Activated CD8-positive, alpha-beta memory T cell treated with anti-CD3 and anti-CD28 coated beads for 36 hours (primary cell): ENCODE measurements at regions not wholly inside any gene's neighbourhood (a gene's known extent, or its start where the extent isn't known, plus 50 kb on each side); places are given as distances from the start of the nearest gene placed in this dataset.

Experiments
- CTCF ChIA-PET: fragments of 350-600 bp; sonication (Branson Sonifier 250); formaldehyde crosslinking; loops from one replicate; lab custom pipeline; 2021; ENCODE audit warnings: antibody characterized with exemption; lab: Charles Lee
- POLR2A ChIA-PET: fragments of 350-600 bp; sonication (Branson Sonifier 250); formaldehyde crosslinking; loops from one replicate; lab custom pipeline; 2021; ENCODE audit warnings: antibody characterized with exemption; lab: Charles Lee

DNA sequence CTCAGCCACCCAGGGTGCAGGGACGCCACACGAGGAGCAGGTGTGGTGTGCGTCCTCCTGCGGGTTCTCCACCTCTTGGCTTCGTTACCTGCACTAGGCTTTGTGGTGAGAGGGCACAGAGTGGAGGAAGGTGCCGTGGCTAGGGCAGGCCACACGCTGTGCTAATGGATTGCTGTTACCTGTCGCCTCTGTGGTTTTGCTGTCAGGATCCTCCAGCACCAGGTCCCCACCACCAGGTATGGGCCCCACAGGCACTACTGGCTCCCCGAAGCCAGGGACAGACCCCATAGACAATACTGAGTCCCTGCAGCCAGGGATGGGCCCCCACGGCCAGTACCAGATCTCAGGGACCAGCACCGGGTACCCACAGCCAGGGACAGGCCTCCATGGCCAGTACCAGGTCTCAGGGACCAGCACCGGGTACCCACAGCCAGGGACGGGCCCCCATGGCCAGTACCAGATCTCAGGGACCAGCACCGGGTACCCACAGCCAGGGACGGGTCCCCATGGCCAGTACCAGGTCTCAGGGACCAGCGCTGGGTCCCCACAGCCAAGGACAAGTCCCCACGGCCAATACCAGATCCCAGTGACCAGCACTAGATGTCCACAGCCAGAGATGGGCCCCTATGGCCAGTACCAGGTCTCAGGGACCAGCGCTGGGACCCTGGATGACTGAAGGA lies 315.6 kb downstream of the SEC14L1 start:
- POLR2A ChIA-PET: interaction anchor here (0.9 to 1.2 kb wide), 2 partner anchors 9 to 11 kb away, joined by 3 to 5 read pairs; no protein-coding TSS in a partner anchor
- CTCF ChIA-PET: interaction anchor here (0.8 to 1.2 kb wide), 3 partner anchors 9 to 56 kb away, joined by 3 read pairs; no protein-coding TSS in a partner anchor

DNA sequence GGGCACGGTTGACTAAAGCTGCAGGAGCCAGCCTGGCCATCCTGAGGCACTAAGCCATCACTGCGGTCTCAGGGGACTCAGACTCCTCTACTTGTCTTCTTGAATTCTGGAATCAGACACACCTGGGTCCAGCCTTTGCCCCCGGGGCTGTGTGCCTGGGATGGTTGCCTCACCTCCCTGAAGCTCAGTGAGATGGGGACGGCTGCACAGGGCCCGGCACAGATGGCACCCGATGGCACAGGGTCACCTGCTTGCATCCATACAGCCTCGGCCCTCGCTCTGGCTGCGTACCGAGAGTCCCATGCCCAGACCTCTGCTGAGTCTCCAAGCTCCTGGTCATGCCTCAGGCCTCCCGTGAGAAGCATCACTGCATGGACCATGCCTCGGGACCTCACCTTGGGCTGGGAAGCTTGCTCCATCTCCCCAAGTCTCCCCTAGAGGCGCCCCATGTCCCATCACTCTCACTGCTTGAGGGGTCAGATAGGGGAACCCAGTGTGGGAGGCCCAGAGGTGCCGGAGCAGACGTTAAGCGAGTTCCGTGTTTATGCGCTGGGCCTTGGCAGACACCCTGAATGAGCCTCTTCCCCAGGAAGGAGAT lies 316.3 kb downstream of the SEC14L1 start:
- POLR2A ChIA-PET: interaction anchor here (0.9 to 1.2 kb wide), 2 partner anchors 8 to 12 kb away, joined by 3 to 5 read pairs; no protein-coding TSS in a partner anchor
- CTCF ChIA-PET: interaction anchor here (0.8 to 1.2 kb wide), 4 partner anchors 10 to 56 kb away, joined by 3 read pairs; no protein-coding TSS in a partner anchor

- ChIA-PET CTCF (interaction anchor here (0.6 to 1.2 kb wide), 7 partner anchors 10 to 37 kb away, joined by 3 to 5 read pairs (median 3); no protein-coding TSS in a partner anchor), POLR2A (interaction anchor here (1.0 to 1.6 kb wide), 4 partner anchors 13 to 28 kb away, joined by 3 to 5 read pairs (median 4); no protein-coding TSS in a partner anchor)
Measured at GRCh38 chr17:77457572-77458201, 316.9 kb downstream of the SEC14L1 start.

GRCh38 chr17:77458202-77459017 lies 317.6 kb downstream of the SEC14L1 start:
- POLR2A ChIA-PET: interaction anchor here (0.5 to 6.7 kb wide), 7 partner anchors 13 to 112 kb away, joined by 3 to 61 read pairs (median 4); no protein-coding TSS in a partner anchor
- CTCF ChIA-PET: interaction anchor here (0.6 to 3.6 kb wide), 7 partner anchors 14 to 37 kb away, joined by 3 to 19 read pairs (median 4); no protein-coding TSS in a partner anchor

DNA sequence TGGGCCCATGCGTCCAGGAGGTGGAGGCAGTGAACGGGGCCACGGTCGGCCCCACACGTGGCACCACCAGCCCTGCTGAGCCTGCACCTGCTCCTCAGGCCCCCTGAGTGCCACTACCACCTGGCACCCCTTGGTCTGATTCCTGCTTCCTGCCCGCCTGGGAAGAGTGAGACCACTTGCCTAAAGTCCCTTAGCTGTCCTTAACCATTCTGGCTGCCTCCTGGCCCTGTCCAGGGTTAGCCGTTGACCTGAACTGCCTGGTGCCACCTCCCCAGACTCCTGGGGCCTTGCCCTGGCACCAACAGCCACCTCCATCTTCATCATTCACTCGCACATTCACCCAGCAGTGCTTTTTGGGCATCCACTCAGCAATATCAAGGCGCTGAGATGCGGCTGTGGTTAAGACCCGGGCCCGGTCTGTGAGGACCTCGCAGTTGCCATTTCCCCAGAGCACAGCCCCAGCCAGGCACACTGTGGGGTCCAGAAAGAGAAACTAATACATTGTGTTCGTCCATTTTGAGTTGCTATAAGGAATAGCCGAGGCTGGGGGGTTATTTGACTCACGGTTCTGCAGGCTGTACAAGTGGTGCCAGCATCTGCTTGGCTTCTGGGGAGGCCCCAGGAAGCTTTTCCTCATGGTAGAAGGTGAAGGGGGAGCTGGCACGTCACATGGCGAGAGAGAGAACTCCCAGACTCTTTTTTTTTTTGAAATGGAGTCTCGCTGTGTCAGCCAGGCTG lies 318.4 kb downstream of the SEC14L1 start:
- POLR2A ChIA-PET: interaction anchor here (0.5 to 6.7 kb wide), 14 partner anchors 8 to 186 kb away, joined by 3 to 61 read pairs (median 5); no protein-coding TSS in a partner anchor
- CTCF ChIA-PET: interaction anchor here (0.6 to 3.6 kb wide), 10 partner anchors 8 to 58 kb away, joined by 3 to 19 read pairs (median 6); no protein-coding TSS in a partner anchor

GRCh38 chr17:77460514-77461046 lies 319.8 kb downstream of the SEC14L1 start:
- ChIA-PET CTCF (interaction anchor here (0.7 to 3.6 kb wide), 8 partner anchors 8 to 60 kb away, joined by 4 to 19 read pairs (median 6); no protein-coding TSS in a partner anchor), POLR2A (interaction anchor here (0.7 to 6.7 kb wide), 13 partner anchors 8 to 184 kb away, joined by 3 to 61 read pairs (median 5); no protein-coding TSS in a partner anchor)

GRCh38 chr17:77461277-77462057 lies 320.7 kb downstream of the SEC14L1 start:
- ChIA-PET POLR2A (interaction anchor here (0.7 to 6.7 kb wide), 4 partner anchors 11 to 72 kb away, joined by 3 to 61 read pairs (median 4); no protein-coding TSS in a partner anchor), CTCF (interaction anchor here (0.6 to 3.6 kb wide), 6 partner anchors 8 to 61 kb away, joined by 3 to 19 read pairs (median 11); no protein-coding TSS in a partner anchor)

DNA sequence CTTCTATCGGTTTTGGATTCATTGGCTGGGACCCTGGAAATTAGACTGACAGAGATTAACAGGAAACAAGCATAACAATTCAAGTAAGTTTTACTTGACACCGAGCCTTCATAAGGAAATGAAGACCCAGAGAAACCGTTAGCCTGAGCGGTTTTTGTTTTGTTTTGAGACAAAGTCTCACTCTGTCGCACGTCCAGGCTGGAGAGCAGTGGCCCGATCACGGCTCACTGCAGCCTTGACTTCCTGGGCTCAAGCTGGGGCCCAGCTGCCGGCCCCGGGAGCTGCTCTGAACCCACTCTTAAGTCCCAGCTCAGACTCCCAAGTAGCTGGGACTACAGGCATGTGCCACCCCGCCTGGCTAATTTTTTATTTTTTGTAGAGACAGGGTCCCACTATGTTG lies 321.3 kb downstream of the SEC14L1 start:
- POLR2A ChIA-PET: interaction anchor here (1.2 to 6.7 kb wide), 2 partner anchors 11 to 73 kb away, joined by 3 to 61 read pairs; no protein-coding TSS in a partner anchor
- CTCF ChIA-PET: interaction anchor here (0.6 to 2.2 kb wide), 4 partner anchors 8 to 62 kb away, joined by 3 to 13 read pairs (median 7); no protein-coding TSS in a partner anchor

GRCh38 chr17:77462553-77463497 lies 322.1 kb downstream of the SEC14L1 start:
- CTCF ChIA-PET: interaction anchor here (1.5 to 2.2 kb wide), 4 partner anchors 10 to 62 kb away, joined by 5 to 13 read pairs (median 7); no protein-coding TSS in a partner anchor
- POLR2A ChIA-PET: interaction anchor here (1.0 to 6.7 kb wide), 3 partner anchors 10 to 73 kb away, joined by 3 to 61 read pairs (median 3); no protein-coding TSS in a partner anchor

- CTCF ChIA-PET: interaction anchor here (0.8 to 1.7 kb wide), 4 partner anchors 10 to 133 kb away, joined by 3 to 6 read pairs (median 4); no protein-coding TSS in a partner anchor
- POLR2A ChIA-PET: interaction anchor here (0.9 to 1.3 kb wide), 3 partner anchors 8 to 13 kb away, joined by 3 to 5 read pairs (median 3); no protein-coding TSS in a partner anchor
Measured at GRCh38 chr17:77464988-77465357, 324.2 kb downstream of the SEC14L1 start.

DNA sequence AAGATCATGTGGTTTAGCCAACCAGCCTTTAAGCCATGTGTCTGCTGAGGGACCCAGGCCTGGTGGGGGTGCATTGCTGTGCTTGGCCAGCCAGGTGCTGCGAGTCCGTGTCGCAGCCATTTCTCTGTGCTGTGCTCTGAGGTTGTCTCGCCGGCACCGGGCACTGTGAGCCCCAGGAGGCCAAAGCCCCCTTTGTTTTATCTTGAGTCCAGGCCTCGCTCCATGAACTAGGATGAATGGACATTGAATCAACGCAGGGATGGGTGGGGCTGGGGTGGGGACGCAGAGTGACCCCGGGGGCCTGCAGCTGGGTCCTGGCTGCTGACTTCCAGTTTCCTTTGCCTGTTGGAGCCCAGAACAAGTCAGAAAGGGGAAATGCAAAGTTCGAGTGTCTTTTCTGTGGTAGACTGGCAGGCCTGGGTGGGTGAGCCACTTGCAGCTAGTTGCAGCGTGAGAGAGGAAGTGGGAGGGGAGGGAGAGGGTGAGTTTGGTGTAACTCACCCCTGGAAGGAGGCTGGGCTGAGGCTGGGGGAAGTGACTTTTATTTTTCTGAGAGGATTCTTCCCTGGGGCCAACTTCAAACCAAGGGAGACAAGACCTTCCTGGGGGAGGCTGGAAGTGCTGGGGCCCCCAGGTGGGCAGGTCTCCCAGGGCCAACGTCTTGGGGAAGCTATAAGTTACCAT lies 324.7 kb downstream of the SEC14L1 start:
- ChIA-PET POLR2A (interaction anchor here (0.6 to 1.3 kb wide), 5 partner anchors 9 to 378 kb away, joined by 3 to 5 read pairs (median 3); no protein-coding TSS in a partner anchor), CTCF (interaction anchor here (0.6 to 1.7 kb wide), 6 partner anchors 9 to 134 kb away, joined by 3 to 6 read pairs (median 4); no protein-coding TSS in a partner anchor)

DNA sequence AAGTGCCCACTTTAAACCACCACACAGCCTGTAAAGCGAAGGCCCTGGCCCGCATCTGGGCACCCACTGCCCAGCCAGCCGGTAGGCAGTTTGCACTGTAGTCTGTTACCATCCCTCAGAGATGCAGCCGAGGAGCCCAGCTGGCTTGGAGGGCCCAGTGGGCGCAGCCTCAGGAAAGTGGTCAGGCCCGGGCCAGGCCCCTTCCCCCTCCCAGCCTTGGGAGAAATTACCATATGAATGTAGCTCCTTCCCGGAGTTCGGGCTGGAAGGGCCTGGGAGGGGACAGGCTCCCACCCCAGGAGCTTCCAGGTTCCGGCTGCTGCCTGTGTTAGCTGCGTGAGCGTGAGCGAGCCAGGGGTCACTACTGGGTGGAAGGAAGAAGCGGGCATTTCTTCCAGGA lies 325.4 kb downstream of the SEC14L1 start:
- ChIA-PET CTCF (interaction anchor here (0.6 to 1.7 kb wide), 5 partner anchors 9 to 134 kb away, joined by 3 to 6 read pairs (median 4); no protein-coding TSS in a partner anchor), POLR2A (interaction anchor here (1.1 to 1.3 kb wide), 3 partner anchors 12 to 36 kb away, joined by 3 read pairs; no protein-coding TSS in a partner anchor)

- CTCF ChIA-PET: interaction anchor here (1.7 kb wide), 1 partner anchor 28 kb away, joined by 6 read pairs; no protein-coding TSS in a partner anchor
- POLR2A ChIA-PET: interaction anchor here (1.2 kb wide), 1 partner anchor 37 kb away, joined by 3 read pairs; no protein-coding TSS in a partner anchor
Measured at GRCh38 chr17:77466596-77467223, 325.9 kb downstream of the SEC14L1 start.
